ENCODE measurements at regions not wholly inside any gene's neighbourhood (a gene's known extent, or its start where the extent isn't known, plus 50 kb on each side); places are given as distances from the start of the nearest gene placed in this dataset.

DNA sequence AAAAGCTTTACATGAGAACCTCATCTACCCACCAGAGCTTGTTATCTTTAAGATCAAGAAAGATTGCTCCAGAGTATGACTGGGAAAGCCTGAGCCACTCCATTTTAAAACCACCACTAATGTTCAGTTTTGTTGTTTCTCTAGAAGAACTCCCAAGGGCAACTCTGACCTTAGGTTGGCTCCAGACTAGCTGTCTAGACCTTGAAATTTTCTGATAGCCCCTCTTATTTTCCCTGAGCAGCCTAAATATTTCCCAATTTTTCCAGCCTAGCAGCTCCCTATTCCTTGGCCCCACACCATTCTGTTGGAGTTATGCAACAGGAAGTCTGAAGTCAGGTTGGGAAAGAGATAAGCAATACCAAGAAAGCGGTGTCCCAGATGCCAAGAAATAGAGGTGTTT lies 84.6 kb upstream of the TCF21 start:
- no TSS peak for BruUV-seq (replicated peaks)
- intact Hi-C loops (cut with micrococcal nuclease; ENCODE audit: unreplicated experiment) (no loop called here), in situ Hi-C loops (cut with MboI) (no loop called here)
- TF ChIP-seq, protein P1, sequence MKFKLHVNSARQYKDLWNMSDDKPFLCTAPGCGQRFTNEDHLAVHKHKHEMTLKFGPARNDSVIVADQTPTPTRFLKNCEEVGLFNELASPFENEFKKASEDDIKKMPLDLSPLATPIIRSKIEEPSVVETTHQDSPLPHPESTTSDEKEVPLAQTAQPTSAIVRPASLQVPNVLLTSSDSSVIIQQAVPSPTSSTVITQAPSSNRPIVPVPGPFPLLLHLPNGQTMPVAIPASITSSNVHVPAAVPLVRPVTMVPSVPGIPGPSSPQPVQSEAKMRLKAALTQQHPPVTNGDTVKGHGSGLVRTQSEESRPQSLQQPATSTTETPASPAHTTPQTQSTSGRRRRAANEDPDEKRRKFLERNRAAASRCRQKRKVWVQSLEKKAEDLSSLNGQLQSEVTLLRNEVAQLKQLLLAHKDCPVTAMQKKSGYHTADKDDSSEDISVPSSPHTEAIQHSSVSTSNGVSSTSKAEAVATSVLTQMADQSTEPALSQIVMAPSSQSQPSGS (IDR thresholded peaks at IDR 0.05; ENCODE audit: low read length): no peak
- TF ChIP-seq EZH2 (IDR thresholded peaks at IDR 0.05; ENCODE audit: borderline replicate concordance, control insufficient read depth, low read depth, low read length) (no peak), ZZZ3 (IDR thresholded peaks at IDR 0.05; ENCODE audit: control insufficient read depth, insufficient read length, low read depth) (no peak), WRNIP1 (IDR thresholded peaks at IDR 0.05; ENCODE audit: borderline replicate concordance, low read depth, low read length) (no peak), YY1 (IDR thresholded peaks at IDR 0.05; ENCODE audit: low read depth, low read length) (no peak), FOXM1 (IDR thresholded peaks at IDR 0.05; ENCODE audit: low read depth, low read length) (no peak), ASH2L (IDR thresholded peaks at IDR 0.05; ENCODE audit: borderline replicate concordance, low read depth) (no peak), NR2C1 (IDR thresholded peaks at IDR 0.05) (no peak), TCF7 (IDR thresholded peaks at IDR 0.05; ENCODE audit: borderline replicate concordance) (no peak), ZNF274 (IDR thresholded peaks at IDR 0.05; ENCODE audit: insufficient read depth, insufficient read length) (no peak)
- TF ChIP-seq, protein P2, sequence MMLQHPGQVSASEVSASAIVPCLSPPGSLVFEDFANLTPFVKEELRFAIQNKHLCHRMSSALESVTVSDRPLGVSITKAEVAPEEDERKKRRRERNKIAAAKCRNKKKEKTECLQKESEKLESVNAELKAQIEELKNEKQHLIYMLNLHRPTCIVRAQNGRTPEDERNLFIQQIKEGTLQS (IDR thresholded peaks at IDR 0.05; ENCODE audit: borderline replicate concordance, extremely low read depth, low read depth, low read length): no peak
- TF ChIP-seq, protein P3, sequence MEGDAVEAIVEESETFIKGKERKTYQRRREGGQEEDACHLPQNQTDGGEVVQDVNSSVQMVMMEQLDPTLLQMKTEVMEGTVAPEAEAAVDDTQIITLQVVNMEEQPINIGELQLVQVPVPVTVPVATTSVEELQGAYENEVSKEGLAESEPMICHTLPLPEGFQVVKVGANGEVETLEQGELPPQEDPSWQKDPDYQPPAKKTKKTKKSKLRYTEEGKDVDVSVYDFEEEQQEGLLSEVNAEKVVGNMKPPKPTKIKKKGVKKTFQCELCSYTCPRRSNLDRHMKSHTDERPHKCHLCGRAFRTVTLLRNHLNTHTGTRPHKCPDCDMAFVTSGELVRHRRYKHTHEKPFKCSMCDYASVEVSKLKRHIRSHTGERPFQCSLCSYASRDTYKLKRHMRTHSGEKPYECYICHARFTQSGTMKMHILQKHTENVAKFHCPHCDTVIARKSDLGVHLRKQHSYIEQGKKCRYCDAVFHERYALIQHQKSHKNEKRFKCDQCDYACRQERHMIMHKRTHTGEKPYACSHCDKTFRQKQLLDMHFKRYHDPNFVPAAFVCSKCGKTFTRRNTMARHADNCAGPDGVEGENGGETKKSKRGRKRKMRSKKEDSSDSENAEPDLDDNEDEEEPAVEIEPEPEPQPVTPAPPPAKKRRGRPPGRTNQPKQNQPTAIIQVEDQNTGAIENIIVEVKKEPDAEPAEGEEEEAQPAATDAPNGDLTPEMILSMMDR (IDR thresholded peaks at IDR 0.05 in 2 of 3, conservative IDR thresholded peaks at IDR 0.05 in 1 of 3; ENCODE audit: control insufficient read depth in 2 of 3, extremely low read depth in 1 of 3, insufficient read depth in 1 of 3, low read depth in 3 of 3, low read length in 3 of 3): no peak
- no peak for ATAC-seq
- Histone ChIP-seq H3K4me2 (ENCODE audit: control insufficient read depth, insufficient read depth) (no peak overlapping the region), H2AFZ (ENCODE audit: control insufficient read depth, low read depth, low read length) (no peak overlapping the region), H3K79me2 (ENCODE audit: control insufficient read depth, insufficient read depth, low read length) (no peaks in the 10 kb centered on the region), H3K4me1 (ENCODE audit: control insufficient read depth, insufficient read depth, low read length) (no peaks in the 10 kb centered on the region), H4K20me1 (ENCODE audit: control insufficient read depth, insufficient read depth) (no peaks in the 10 kb centered on the region), H3K36me3 (ENCODE audit: control insufficient read depth in 2 of 2, insufficient read depth in 2 of 2, low read length in 1 of 2) (no peaks in the 10 kb centered on the region), H3K9ac (ENCODE audit: control insufficient read depth, insufficient read depth, low read length) (no peak overlapping the region), H3K9me3 (replicated peaks; ENCODE audit: control insufficient read depth, insufficient read depth, low read length) (no peaks in the 10 kb centered on the region), H3K27ac (ENCODE audit: control insufficient read depth, insufficient read depth) (no peak overlapping the region), H3K4me3 (no peak overlapping the region), H3K27me3 (replicated peaks in 1 of 2; ENCODE audit: control insufficient read depth in 2 of 2, insufficient read depth in 2 of 2, low read length in 1 of 2) (no peaks in the 10 kb centered on the region; a peak in 1 of 4 replicates)
- ChIA-PET CTCF (no interaction called here), RAD21 (ENCODE audit: unreplicated experiment) (no interaction called here), SMC1A (ENCODE audit: uncharacterized antibody, unreplicated experiment) (no interaction called here), POLR2A (no interaction called here)
- DNase-seq (ENCODE audit: low read depth, low spot score): no peak
- FAIRE-seq: no peak
- WGBS (ENCODE audit: insufficient coverage, insufficient replicate concordance, low lambda C conversion rate, missing lambda C conversion rate): 55% methylated on average over 1 of the region's 1 CpG
